NCI-H2081 treated with DMSO at 0.1 percent for 48 hours (cell line): ENCODE measurements at regions not wholly inside any gene's neighbourhood (a gene's known extent, or its start where the extent isn't known, plus 50 kb on each side); places are given as distances from the start of the nearest gene placed in this dataset.

Experiments used
- DNase-seq: peaks from one replicate; lab custom pipeline; 2025; lab: John Stamatoyannopoulos, UW

DNA sequence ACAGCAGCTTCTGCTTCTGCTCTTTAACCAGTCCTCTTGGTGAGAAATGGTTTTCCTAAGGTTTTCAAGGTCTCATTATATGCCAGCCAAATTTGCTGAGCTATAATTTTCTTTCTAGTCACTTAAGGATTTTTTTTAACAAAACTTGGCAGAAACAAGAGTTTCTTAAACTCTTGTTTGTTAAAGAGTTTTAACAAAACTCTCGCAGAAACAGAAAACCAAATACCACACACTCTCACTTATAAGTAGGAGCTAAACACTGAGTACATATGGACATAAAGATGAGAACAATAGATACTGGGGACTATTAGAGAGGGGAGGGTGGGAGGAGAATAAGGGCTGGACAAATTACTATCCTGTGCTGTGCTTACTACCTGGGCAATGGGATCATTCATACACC lies 908.3 kb downstream of the TUSC7 start:
- DNase-seq = no peak

DNA sequence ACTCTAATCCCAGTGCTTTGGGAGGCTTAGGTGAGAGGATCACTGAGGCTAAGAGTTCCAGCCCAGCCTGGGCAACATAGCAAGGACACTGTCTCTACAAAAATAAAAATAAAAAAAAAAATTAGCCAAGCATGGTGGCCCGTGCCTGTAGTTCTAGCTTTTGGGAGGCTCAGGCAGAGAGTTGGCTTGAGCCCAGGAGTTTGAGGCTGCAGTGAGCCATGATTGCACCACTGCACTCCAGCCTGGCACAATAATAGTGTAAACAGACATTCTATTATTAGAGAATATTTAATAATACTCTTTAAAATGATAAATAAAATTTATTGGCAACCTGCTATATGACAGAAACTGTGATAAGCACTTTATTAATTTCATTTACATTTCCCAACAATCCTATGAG lies 908.9 kb downstream of the TUSC7 start:
- DNase-seq = no peak

DNA sequence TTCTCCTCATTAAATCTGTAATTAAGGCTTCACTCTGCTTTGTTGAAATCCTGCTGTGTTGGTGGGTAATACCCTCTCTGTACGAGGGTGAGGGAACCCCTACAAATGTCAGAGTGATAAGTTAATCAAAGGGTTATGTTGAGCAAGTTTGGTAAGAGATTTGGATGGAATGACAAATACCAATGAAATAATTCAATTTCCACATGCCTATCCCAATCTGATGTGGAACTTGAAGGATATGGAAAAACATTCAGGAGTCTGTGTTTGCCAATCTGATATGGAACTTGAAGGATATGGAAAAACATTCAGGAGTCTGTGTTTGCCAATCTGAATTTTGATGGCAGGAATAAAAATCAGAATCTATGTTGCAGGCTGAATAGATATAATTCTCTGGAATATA lies 910.2 kb downstream of the TUSC7 start:
- DNase-seq = no peak

DNA sequence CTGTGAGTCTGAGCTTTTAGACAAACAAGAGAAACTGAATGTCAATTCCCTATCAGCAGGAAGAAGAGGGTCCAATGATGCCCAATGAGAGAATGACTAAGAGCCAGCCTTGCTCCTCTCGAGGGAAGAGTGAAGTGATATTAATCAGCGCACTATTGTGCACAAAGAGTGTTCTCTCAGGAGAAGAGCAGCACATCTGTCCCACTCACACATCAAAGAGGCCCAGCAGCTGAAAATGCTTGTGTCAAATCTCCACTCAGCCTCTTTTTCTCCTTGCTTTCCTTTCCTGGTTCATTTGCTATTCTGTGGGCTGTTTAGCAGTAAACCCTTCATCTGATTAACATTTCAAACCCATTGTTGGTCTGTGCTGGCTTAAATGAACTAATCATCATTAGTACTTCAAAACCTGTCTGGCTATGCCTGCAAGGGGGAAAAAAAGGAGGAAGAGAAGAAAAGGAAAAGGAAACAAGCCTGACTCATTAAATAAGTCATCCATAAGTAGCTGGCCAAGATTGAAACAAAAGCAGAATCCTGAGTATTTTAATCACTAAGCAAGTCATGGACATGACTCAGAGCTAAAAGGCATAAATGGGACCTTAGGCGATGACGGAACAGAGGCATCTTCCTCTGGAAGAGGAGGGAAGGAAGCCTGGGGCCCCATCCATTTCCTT lies 912.7 kb downstream of the TUSC7 start:
- no peak for DNase-seq

- DNase-seq = no peak
Measured at GRCh38 chr3:117624424-117624823, 914.8 kb downstream of the TUSC7 start.

DNA sequence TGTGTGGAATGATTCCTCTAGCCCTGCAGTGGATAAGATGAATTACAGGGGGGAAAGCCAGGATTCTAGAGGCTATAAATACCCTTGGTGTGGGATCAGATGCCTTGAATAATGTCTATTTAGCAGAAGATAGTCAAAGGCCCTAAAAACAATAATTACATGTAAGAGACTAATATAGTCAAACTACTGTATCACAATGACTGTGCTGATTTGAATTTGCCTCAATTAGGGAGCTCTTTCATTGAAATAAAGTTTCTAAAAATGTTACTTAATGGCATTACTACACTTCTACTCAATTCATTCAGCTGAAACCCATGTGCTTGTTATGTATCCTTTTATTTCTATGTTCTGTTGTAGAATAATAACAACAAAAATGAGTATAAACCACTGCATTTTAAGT lies 915.6 kb downstream of the TUSC7 start:
- no peak for DNase-seq

- DNase-seq = no peak
Measured at GRCh38 chr3:117626577-117626976, 917.0 kb downstream of the TUSC7 start.

- DNase-seq = peak; percentile 91
Measured at GRCh38 chr3:117628823-117629291, 919.3 kb downstream of the TUSC7 start.

GRCh38 chr3:117629505-117629904 lies 919.9 kb downstream of the TUSC7 start:
- no peak for DNase-seq

DNA sequence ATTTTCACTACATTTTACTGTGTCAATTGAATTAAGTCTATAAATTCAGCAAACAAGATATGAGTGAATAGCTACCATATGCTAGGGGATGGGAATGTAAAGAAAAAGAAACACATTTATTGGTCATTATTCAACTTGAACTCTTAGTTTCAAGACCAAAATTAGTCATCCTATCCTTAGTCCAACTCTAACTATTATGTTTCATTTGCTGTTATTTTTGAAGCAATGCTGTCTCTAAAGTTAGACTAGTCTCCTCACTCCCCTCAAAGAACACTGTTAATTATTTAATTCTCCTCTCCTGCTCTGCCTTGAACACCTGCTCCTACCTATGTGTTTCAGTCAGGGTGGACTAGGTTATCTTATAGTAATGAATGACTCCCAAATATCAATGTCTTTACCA lies 920.9 kb downstream of the TUSC7 start:
- DNase-seq = no peak

DNA sequence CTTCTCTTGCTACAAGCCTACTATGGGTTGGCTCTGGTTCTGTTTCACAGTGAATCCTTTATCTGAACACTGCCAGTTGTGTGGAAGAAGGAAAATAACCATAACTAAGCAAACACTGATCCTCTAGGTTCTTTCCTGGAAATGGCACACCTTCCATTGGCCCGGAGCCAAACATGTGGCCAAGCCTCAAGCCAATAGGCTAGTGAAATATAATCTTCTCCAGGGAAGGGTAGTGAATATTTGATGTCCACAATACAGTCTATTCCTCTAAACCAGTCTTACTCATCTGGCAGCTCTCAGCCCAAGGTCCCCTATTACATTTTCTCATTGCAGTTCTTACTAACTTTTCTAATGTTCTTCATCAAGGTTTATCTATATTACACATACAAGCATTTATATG lies 921.3 kb downstream of the TUSC7 start:
- no peak for DNase-seq

- DNase-seq = no peak
Measured at GRCh38 chr3:117631781-117632180, 922.2 kb downstream of the TUSC7 start.

GRCh38 chr3:117632191-117632590 lies 922.6 kb downstream of the TUSC7 start:
- no peak for DNase-seq

DNA sequence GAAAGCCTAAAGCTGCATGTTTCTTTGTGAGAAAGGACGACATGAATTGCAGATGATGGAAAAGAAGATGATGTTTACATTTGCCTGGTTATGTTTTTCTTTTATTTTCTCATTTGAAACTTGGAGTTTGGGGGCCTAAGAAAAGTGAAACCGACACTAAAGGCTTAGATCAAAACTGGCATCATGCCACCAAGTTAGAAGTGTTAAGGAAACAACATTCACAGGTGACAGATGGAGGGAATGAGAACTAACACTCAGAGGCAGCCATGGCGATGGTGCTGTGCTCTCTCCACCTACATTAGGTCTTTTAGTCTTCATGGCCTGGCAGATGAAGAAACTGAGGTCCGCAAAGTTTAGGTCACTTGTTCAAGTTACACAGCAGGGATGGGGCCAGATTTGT lies 923.6 kb downstream of the TUSC7 start:
- no peak for DNase-seq

DNA sequence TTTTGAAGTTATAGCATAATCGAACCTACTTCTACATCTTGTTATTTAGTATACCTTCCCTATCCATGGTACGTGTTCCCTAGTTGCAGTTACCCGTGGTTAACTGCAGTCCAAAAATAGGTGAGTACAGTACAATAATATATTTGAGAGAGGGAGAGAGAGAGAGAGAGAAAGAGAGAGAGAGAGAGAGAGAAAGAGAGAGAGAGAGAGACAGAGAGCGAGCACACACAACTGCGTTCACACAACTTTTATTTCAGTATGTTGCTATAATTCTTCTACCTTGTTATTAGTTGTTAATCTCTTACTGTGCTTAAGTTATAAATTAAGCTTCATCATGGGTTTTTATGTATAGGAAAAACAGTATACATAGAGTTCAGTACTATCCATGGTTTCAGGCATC lies 928.1 kb downstream of the TUSC7 start:
- no peak for DNase-seq

DNA sequence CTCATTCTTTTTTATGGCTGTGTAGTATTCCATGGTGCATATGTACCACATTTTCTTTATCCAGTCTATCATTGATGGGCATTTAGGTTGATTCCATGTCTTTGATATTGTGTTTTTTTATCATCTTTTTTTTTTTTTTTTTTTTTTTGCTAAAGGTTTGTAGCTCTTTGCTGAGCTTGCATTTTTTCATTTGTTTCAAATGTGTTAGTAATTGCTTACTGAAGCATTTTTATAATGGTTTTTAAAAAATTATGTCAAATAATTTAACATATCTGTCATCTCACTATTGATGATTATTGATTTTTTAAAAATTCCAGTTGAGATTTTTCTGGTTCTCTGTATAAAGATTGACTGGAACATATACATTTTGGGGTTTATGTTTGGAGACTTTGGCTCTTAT lies 934.6 kb downstream of the TUSC7 start:
- DNase-seq = no peak

DNA sequence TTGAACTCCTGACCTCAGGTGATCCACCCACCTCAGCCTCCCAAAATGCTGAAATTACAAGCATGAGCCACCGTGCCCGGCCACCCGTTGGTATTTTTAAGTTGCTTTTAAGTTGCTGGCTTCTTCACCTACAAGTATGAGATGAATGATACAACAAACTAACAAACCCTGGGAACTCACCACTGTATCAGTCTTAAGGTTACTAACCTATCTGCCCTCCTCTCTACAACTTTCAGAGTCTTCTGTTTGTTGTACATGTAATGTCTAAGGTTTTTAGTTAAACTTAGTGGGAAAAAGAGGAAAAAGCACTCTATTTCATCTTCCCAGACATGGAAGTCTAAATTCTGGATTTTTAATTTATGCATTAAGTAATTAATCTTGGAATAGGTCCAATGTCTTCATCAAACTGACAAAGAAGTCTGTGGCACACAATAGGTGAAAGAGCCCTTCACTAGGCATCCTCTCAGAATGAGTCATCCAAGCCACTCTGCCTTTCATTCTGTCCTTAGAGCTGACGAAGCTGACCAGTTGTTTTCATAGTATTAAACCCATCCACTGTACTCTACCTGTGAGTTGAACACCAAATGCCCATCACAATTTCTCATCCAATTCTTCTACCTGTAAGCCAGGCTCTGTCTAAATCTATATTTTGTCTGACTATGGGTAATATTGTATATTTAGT lies 936.1 kb downstream of the TUSC7 start:
- no peak for DNase-seq

DNA sequence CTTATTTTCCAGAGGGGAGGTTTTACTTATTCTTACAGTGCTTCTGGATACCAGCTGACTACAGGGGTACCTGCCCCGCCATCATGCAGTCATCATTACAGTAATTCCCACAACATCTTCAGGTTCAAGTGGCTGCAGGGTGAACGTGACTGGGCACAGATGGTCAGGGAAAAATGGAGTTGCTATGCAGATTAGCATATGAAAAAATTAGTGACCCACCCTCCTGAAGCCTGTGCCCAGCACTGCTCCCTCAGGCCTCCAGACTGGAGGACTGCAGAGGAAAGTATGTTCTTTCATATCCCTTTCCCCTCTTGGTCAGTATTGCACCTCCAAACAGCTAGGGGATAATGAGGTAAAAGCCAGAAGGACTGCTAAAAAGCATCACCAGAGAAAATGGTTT lies 937.9 kb downstream of the TUSC7 start:
- no peak for DNase-seq

GRCh38 chr3:117651246-117651645 lies 941.7 kb downstream of the TUSC7 start:
- DNase-seq = no peak

- no peak for DNase-seq
Measured at GRCh38 chr3:117656391-117656790, 946.8 kb downstream of the TUSC7 start.

DNA sequence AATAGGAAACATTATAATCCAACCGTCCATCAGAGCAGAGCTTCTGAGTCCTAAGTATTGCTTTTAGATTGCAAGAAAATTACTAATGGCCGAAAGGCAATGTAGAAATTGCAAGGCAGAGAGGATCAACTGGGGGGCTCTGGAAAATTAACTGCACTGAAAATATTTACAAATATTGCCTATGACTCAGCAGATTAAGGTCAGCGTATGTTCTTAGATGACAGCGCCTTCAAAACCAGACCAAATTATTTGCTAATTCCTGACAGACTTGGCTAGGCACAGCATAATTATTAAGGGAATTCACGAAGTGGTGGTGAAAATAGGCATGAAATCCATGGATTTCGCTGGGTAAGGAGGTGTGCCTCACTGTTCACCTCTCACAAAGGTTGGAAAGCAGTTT lies 947.7 kb downstream of the TUSC7 start:
- no peak for DNase-seq

DNA sequence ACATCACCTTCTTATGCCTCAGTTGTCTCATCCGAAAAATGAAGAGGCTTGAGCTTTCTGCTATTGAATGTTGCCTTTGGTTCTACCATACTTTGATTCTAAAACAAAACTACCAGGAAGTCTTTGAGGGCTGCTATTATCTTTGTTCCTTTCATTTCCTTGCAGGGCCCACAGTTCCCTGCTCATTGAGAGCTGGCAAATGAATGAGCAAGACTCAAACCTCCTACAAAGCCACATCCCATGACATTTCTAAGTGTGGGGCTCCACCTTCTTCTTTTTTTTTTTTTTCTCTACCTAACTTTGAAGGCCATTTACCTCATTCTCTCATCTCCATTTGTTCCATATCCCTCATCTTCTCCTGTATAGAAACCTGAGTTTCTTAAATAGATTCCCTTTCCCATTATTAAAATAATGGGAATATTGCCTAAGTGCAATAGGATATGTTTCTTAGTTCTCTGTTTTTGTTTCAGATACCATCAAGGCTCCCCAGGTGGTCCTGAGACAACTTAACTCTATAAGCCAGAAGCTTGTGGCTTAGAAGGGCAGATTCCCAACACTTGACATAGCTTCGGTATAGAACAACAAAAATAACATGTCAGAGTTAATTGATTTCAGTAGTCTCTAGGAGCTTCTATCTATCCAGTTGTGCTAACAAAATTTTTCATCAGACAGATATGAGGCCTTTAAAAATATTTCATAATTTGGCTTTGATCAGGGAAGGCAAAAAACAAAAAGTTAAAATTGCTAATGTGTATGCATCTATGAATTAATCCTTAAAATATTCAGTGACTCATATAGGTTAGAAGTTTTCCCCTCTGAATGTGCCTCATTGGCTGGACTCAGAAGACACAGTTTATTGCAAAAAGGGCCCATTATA lies 951.6 kb downstream of the TUSC7 start:
- DNase-seq = no peak

DNA sequence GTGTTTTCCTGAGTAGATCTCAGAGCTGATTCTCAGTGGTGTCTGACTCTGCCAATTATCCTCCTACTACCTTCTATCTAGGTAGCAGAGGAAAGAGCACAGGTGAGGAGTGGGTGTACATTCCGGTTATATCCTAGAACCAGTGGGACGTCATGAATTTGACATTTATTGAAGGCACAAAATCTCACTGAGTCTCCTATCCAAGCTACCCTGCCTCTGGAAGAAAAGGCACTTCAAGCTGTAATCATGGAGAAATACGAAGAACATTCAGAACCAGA lies 952.2 kb downstream of the TUSC7 start:
- no peak for DNase-seq
